DOHH2 (cell line): ENCODE measurements at regions not wholly inside any gene's neighbourhood (a gene's known extent, or its start where the extent isn't known, plus 50 kb on each side); places are given as distances from the start of the nearest gene placed in this dataset.

Source experiments
- CTCF ChIP-seq: fragments of 200-600 bp; sonication (generic); IDR thresholded peaks from one replicate; pipeline ENCODE4 v1.5.1; 2014; ENCODE audit warnings: antibody characterized with exemption, mild to moderate bottlenecking, low read depth, low read length; ENCODE audit not compliant: poor library complexity, severe bottlenecking
- EZH2phosphoT487 ChIP-seq: fragments of 200-600 bp; sonication (generic); IDR thresholded peaks from 2 replicates; pipeline ENCODE4 v1.6.1; 2017; ENCODE audit warnings: borderline replicate concordance, mild to moderate bottlenecking, antibody characterized with exemption, low read length, moderate library complexity, mixed read lengths

- no peak for TF ChIP-seq EZH2phosphoT487
- TF ChIP-seq CTCF = no peak
Observed at GRCh38 chr11:111162305-111162704, 83.2 kb upstream of the POU2AF2 start.
